SK-N-MC (cell line): ENCODE measurements at regions not wholly inside any gene's neighbourhood (a gene's known extent, or its start where the extent isn't known, plus 50 kb on each side); places are given as distances from the start of the nearest gene placed in this dataset.

Experiments used
- EZH2 ChIP-seq: fragments of 200-600 bp; sonication (generic); IDR thresholded peaks from one replicate; pipeline ENCODE4 v1.6.1; 2017; ENCODE audit warnings: antibody characterized with exemption
- FOXP2 ChIP-seq: optimal IDR thresholded peaks from 2 replicates; pipeline ENCODE3; 2011; ENCODE audit warnings: mild to moderate bottlenecking, moderate library complexity; ENCODE audit not compliant: insufficient read depth; ENCODE audit errors: extremely low read length, control extremely low read depth
- POLR2AphosphoS5 ChIP-seq: IDR thresholded peaks from 2 replicates; pipeline ENCODE4 v1.6.1; 2012; ENCODE audit warnings: mild to moderate bottlenecking, low read depth, low read length, borderline replicate concordance

DNA sequence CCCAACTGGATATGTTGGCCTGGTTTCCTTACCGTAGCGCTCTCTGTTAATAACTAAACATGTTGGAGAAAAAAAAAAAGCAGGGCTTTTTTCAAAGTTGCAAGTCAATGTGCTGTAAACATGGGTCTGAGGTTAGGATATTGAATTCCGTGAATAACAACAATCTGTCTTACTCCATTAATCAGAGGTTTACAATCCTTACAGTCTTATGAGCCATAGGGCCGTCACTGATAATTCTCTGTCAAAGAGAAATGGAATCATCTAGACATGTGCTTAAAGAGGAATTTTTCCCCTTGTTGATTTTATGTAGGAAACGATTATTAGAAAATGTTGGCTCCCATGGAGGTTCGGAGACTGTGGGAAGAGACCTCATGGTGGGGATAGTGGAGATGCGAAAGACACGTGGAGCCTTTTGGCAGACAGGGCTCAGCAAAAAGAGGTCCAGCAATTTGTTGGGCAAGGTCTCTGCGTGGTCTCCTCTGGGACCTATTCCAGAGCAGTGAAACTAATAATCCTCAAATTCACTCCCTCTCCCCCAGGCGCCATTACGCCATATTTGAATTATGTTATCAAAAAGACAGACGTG lies 83.5 kb upstream of the CLDN14 start:
- TF ChIP-seq POLR2AphosphoS5 (no peak), EZH2 (no peak), FOXP2 (no peak)
